ENCODE measurements at regions not wholly inside any gene's neighbourhood (a gene's known extent, or its start where the extent isn't known, plus 50 kb on each side); places are given as distances from the start of the nearest gene placed in this dataset.

DNA sequence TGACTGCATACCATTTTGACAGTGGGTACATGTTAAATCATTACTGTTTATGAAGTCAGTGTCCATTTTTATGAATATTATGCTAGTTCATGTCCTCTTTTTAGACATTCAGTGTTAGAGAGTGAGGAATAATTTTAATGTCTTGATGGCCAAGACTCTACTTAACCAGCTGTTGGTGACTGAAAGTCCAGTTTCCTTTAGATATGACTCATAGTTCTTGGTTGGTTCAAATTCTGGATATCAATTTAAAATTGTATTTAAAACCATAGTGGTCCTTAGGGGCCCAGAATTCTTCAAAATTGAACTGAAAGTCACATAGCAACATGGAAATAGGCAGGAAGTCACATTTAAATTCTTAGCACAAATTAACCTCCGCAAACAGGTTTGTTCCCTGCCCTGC, 196.5 kb upstream of the PRPS1L1 start:
- no peak overlapping the region for H3K4me3 ChIP-seq (ENCODE audit: low read depth, low read length)
- H3K27ac ChIP-seq, result no peak overlapping the region
- TF ChIP-seq, protein P1, sequence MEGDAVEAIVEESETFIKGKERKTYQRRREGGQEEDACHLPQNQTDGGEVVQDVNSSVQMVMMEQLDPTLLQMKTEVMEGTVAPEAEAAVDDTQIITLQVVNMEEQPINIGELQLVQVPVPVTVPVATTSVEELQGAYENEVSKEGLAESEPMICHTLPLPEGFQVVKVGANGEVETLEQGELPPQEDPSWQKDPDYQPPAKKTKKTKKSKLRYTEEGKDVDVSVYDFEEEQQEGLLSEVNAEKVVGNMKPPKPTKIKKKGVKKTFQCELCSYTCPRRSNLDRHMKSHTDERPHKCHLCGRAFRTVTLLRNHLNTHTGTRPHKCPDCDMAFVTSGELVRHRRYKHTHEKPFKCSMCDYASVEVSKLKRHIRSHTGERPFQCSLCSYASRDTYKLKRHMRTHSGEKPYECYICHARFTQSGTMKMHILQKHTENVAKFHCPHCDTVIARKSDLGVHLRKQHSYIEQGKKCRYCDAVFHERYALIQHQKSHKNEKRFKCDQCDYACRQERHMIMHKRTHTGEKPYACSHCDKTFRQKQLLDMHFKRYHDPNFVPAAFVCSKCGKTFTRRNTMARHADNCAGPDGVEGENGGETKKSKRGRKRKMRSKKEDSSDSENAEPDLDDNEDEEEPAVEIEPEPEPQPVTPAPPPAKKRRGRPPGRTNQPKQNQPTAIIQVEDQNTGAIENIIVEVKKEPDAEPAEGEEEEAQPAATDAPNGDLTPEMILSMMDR (IDR thresholded peaks at IDR 0.05; ENCODE audit: low read depth, low read length, missing control alignments), result no peak
- no peak for DNase-seq
- H3K36me3 ChIP-seq (replicated peaks), result no peaks in the 10 kb centered on the region
- H3K27me3 ChIP-seq (replicated peaks), result no peaks in the 10 kb centered on the region
- in situ Hi-C loops (cut with HindIII; ENCODE audit: low pct_ligation_motif_present, low sequenced_read_pairs), result no loop called here

DNA sequence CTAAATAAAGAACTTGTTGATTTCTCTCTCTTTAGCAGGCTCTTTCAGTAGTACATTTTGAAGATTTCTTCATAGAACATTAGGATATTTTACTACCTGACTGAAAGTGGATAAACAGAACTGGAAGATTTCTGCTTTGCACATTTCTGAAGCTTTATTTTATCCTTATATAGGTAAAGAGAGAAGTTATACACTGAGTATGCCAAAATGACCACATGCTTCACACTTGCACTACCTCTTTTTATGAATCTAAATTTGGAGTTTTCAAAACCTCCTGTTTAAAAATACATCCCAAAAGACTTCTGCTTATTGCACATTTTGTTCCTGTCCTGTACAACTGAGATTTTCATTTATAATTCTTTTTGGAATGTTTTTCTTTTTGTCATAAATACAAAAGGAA, 197.4 kb upstream of the PRPS1L1 start:
- no peak for DNase-seq
- TF ChIP-seq, protein P1 (IDR thresholded peaks at IDR 0.05; ENCODE audit: low read depth, low read length, missing control alignments), result no peak

DNA sequence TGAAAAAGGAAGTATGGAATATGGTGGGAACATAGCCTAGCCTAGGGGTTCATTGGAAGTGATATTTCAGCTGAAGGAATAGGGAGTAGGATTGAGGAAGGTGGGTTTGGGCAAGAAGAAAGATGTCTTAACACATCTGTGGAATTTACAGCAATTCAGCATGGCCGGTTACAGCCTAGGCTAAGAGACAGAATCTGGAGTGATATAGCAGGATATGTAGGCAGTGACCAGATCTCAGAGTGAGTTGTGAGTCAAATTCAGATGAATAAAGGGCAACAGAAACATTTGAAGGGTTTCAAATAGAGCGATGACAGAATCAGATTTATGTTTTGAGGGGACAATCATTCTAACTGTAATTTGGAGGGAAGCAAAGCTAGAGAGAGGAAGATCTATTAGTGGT, 199.0 kb upstream of the PRPS1L1 start:
- in situ Hi-C loops (cut with HindIII; ENCODE audit: low pct_ligation_motif_present, low sequenced_read_pairs), result no loop called here
- no peaks in the 10 kb centered on the region for H3K27me3 ChIP-seq (replicated peaks)
- H3K4me3 ChIP-seq (ENCODE audit: low read depth, low read length), result no peak overlapping the region
- TF ChIP-seq, protein P1 (IDR thresholded peaks at IDR 0.05; ENCODE audit: low read depth, low read length, missing control alignments), result no peak
- DNase-seq, result no peak
- no peak overlapping the region for H3K27ac ChIP-seq
- H3K36me3 ChIP-seq (replicated peaks), result no peaks in the 10 kb centered on the region

More for the DNA sequence above, 197.4 kb upstream of the PRPS1L1 start:
- H3K27me3 ChIP-seq (replicated peaks), result no peaks in the 10 kb centered on the region
- no peak overlapping the region for H3K4me3 ChIP-seq (ENCODE audit: low read depth, low read length)
- H3K36me3 ChIP-seq (replicated peaks), result no peaks in the 10 kb centered on the region
- no peak overlapping the region for H3K27ac ChIP-seq
- in situ Hi-C loops (cut with HindIII; ENCODE audit: low pct_ligation_motif_present, low sequenced_read_pairs), result no loop called here

DNA sequence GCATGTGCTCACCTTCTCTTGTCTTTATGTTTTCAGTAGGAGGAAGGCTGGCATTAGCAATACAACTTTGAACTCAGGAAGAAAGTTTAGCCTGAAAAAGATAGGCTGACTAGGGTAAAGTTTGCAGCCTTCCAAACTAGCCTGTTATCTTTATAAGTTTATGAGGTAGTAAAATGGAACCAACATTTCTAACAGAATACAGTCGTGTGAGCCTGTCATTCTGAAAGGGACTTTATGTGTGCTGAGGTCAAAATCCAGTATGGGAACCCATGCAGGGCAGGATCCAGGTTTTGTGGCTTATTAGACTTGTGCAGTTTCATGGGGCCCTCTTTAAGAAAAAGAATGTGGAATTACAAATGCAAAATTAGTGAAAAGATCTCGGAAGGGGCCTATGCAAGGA, 201.0 kb upstream of the PRPS1L1 start:
- no peaks in the 10 kb centered on the region for H3K36me3 ChIP-seq (replicated peaks)
- TF ChIP-seq, protein P1 (IDR thresholded peaks at IDR 0.05; ENCODE audit: low read depth, low read length, missing control alignments), result no peak
- H3K27me3 ChIP-seq (replicated peaks), result no peaks in the 10 kb centered on the region
- H3K27ac ChIP-seq, result no peak overlapping the region
- in situ Hi-C loops (cut with HindIII; ENCODE audit: low pct_ligation_motif_present, low sequenced_read_pairs), result no loop called here
- H3K4me3 ChIP-seq (ENCODE audit: low read depth, low read length), result no peak overlapping the region
- no peak for DNase-seq

DNA sequence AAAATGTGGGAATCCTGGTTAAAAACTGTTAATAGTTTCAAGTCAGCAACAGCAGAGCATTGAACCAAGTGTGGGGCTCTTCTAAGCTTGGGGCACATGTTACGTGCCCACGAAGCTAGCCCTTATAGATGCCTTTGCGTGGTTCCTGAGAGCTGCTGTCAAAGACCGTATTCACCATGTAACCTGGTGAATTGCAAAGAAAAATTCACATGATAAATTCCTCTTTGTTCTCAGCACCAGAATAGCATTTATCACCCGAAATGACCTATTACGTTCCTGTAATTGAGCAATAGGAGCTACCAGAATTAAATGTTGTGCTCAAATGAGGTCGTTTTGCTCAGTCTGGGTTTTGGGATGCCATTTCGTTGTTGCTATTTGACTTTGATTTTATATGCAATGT, 202.6 kb upstream of the PRPS1L1 start:
- Histone ChIP-seq H3K27ac (no peak overlapping the region), H3K27me3 (replicated peaks) (no peaks in the 10 kb centered on the region), H3K4me3 (ENCODE audit: low read depth, low read length) (no peak overlapping the region), H3K36me3 (replicated peaks) (no peaks in the 10 kb centered on the region)
- in situ Hi-C loops (cut with HindIII; ENCODE audit: low pct_ligation_motif_present, low sequenced_read_pairs), result no loop called here
- TF ChIP-seq, protein P1 (IDR thresholded peaks at IDR 0.05; ENCODE audit: low read depth, low read length, missing control alignments), result no peak
- DNase-seq, result no peak

DNA sequence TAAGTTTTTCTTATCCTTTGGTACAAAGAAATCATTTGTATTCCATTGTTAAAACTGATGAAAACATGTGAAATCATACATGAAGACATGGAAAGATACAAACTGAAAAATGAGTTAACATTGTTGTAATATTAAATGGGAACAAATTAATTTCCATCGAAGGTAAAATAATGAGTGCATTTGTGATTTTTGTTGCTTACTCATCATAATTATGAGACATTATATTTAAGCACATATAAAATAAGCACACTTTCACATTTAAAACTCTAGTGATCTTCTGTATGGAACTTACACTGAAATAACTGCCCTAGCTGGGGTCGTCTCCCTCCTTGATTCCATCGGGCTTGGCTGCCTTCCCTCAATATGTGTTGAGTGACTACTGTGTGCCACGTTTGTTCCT, 204.2 kb upstream of the PRPS1L1 start:
- H3K4me3 ChIP-seq (ENCODE audit: low read depth, low read length), result no peak overlapping the region
- TF ChIP-seq, protein P1 (IDR thresholded peaks at IDR 0.05; ENCODE audit: low read depth, low read length, missing control alignments), result no peak
- DNase-seq, result no peak
- H3K27ac ChIP-seq, result no peak overlapping the region
- in situ Hi-C loops (cut with HindIII; ENCODE audit: low pct_ligation_motif_present, low sequenced_read_pairs), result no loop called here
- H3K36me3 ChIP-seq (replicated peaks), result no peaks in the 10 kb centered on the region
- no peaks in the 10 kb centered on the region for H3K27me3 ChIP-seq (replicated peaks)
